Hepatocyte (in vitro differentiated cells): ENCODE measurements at regions not wholly inside any gene's neighbourhood (a gene's known extent, or its start where the extent isn't known, plus 50 kb on each side); places are given as distances from the start of the nearest gene placed in this dataset.

ENCODE experiments used
- DNase-seq: peaks from one replicate; pipeline ENCODE4 v3.0.0-alpha.2; 2016; ENCODE audit warnings: low spot score
- H2AFZ ChIP-seq: fragments of 200-600 bp; sonication (generic); 2 replicates; pipeline ENCODE4 v1.6.0; 2016; ENCODE audit warnings: antibody characterized with exemption, mild to moderate bottlenecking
- H3K27ac ChIP-seq: fragments of 200-600 bp; sonication (generic); 2 replicates; pipeline ENCODE4 v1.5.1; 2016; ENCODE audit warnings: mild to moderate bottlenecking
- H3K27me3 ChIP-seq: fragments of 200-600 bp; sonication (generic); 2 replicates; pipeline ENCODE4 v1.6.1; 2016
- H3K36me3 ChIP-seq: fragments of 200-600 bp; sonication (generic); replicated peaks from 2 replicates; pipeline ENCODE4 v1.5.1; 2016; ENCODE audit warnings: low read depth; ENCODE audit not compliant: insufficient read depth
- H3K4me1 ChIP-seq: fragments of 200-600 bp; sonication (generic); 2 replicates; pipeline ENCODE4 v1.5.1; 2016; ENCODE audit warnings: mild to moderate bottlenecking, moderate library complexity; ENCODE audit not compliant: insufficient read depth
- H3K4me2 ChIP-seq: fragments of 200-600 bp; sonication (generic); 2 replicates; pipeline ENCODE4 v1.6.0; 2016
- H3K4me3 ChIP-seq: fragments of 200-600 bp; sonication (generic); 2 replicates; pipeline ENCODE4 v1.5.1; 2016; ENCODE audit warnings: mild to moderate bottlenecking
- H3K79me2 ChIP-seq: fragments of 200-600 bp; sonication (generic); 2 replicates; pipeline ENCODE4 v1.6.0; 2017; ENCODE audit warnings: mild to moderate bottlenecking
- H3K9me2 ChIP-seq: fragments of 200-600 bp; sonication (generic); replicated peaks from 2 replicates; pipeline ENCODE4 v1.6.0; 2017; ENCODE audit warnings: mild to moderate bottlenecking; ENCODE audit not compliant: insufficient read depth
- H3K9me3 ChIP-seq: fragments of 200-600 bp; sonication (generic); 2 replicates; pipeline ENCODE4 v1.5.1; 2016; ENCODE audit warnings: low read depth, mild to moderate bottlenecking
- H4K20me1 ChIP-seq: fragments of 200-600 bp; sonication (generic); 2 replicates; pipeline ENCODE4 v1.6.0; 2016; ENCODE audit warnings: mild to moderate bottlenecking; ENCODE audit not compliant: insufficient read depth, poor library complexity, severe bottlenecking
- EZH2 ChIP-seq: fragments of 200-600 bp; sonication (generic); IDR thresholded peaks from 2 replicates; pipeline ENCODE4 v1.6.1; 2016; ENCODE audit warnings: antibody characterized with exemption, mild to moderate bottlenecking, borderline replicate concordance
- EZH2phosphoT487 ChIP-seq: fragments of 200-600 bp; sonication (generic); IDR thresholded peaks from one replicate; pipeline ENCODE4 v1.6.1; 2018; ENCODE audit warnings: antibody characterized with exemption, mild to moderate bottlenecking, low read depth, moderate library complexity; ENCODE audit not compliant: unreplicated experiment, severe bottlenecking
- WGBS: methylation state at CpG from one replicate; pipeline ENCODE4 v1.1.6; 2016; ENCODE audit warnings: low lambda C conversion rate; ENCODE audit errors: missing lambda C conversion rate; 5-methylcytosine and 5-hydroxymethylcytosine counted together
- TF ChIP-seq, protein P1 (sequence below): fragments of 200-600 bp; sonication (generic); IDR thresholded peaks from 2 replicates; pipeline ENCODE4 v1.5.1; 2016; ENCODE audit warnings: antibody characterized with exemption, mild to moderate bottlenecking; ENCODE audit not compliant: poor library complexity

DNA sequence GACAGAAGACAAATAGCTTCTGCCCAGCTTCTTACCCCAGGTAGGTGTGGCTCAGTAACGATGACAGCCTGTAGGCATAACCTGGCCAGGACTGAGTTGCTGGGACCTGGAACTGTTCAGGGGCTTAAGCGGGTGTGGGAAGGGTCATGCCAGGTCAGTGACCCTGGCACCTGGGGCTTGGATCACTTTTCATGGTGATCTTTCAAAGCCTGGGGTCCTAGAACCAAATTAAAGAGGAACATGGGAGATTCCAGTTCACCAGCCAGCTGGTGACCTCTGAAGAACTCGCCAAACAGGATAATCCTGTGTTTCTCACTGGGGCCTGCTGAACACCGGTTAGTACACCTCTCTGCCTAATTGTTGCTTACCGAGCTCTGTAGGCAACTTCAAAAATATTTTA, 102.6 kb upstream of the LMNTD1 start:
- H3K27ac ChIP-seq, result no peak overlapping the region
- H4K20me1 ChIP-seq, result no peaks in the 10 kb centered on the region
- TF ChIP-seq EZH2 (no peak), EZH2phosphoT487 (no peak)
- TF ChIP-seq, protein P1, sequence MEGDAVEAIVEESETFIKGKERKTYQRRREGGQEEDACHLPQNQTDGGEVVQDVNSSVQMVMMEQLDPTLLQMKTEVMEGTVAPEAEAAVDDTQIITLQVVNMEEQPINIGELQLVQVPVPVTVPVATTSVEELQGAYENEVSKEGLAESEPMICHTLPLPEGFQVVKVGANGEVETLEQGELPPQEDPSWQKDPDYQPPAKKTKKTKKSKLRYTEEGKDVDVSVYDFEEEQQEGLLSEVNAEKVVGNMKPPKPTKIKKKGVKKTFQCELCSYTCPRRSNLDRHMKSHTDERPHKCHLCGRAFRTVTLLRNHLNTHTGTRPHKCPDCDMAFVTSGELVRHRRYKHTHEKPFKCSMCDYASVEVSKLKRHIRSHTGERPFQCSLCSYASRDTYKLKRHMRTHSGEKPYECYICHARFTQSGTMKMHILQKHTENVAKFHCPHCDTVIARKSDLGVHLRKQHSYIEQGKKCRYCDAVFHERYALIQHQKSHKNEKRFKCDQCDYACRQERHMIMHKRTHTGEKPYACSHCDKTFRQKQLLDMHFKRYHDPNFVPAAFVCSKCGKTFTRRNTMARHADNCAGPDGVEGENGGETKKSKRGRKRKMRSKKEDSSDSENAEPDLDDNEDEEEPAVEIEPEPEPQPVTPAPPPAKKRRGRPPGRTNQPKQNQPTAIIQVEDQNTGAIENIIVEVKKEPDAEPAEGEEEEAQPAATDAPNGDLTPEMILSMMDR, result no peak
- peak; percentile 8 for DNase-seq
- H3K36me3 ChIP-seq, result no peaks in the 10 kb centered on the region
- H2AFZ ChIP-seq, result no peak overlapping the region
- no peaks in the 10 kb centered on the region for H3K9me3 ChIP-seq
- H3K79me2 ChIP-seq, result no peaks in the 10 kb centered on the region
- no peaks in the 10 kb centered on the region for H3K9me2 ChIP-seq
- no peaks in the 10 kb centered on the region for H3K27me3 ChIP-seq
- H3K4me3 ChIP-seq, result no peak overlapping the region
- H3K4me2 ChIP-seq, result no peak overlapping the region
- H3K4me1 ChIP-seq, result no peaks in the 10 kb centered on the region
- 79% methylated on average over 5 of the region's 5 CpGs for WGBS

DNA sequence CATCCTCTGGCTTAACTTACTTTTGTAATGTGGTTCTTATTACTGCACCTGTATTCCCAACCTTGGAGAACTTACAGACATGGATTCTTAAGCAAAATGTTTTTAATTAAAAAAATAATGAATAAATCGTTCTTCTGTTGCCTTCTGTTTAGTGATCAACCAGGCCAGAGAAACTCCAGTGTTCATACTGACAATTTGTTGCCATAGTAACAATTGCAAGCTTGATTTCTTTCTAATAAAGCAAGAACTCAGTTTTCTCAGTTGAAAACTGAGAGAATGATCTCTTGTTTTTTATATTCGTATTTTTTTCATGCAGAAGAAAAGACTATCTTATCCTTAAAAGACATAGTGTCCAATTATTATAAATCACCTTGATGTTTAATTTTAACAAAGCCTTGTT, 106.5 kb upstream of the LMNTD1 start:
- Histone ChIP-seq H3K9me2 (no peaks in the 10 kb centered on the region), H2AFZ (no peak overlapping the region), H3K27me3 (no peaks in the 10 kb centered on the region), H4K20me1 (no peaks in the 10 kb centered on the region), H3K36me3 (no peaks in the 10 kb centered on the region), H3K4me3 (no peak overlapping the region), H3K4me2 (no peak overlapping the region), H3K79me2 (no peaks in the 10 kb centered on the region), H3K9me3 (no peaks in the 10 kb centered on the region), H3K27ac (no peak overlapping the region), H3K4me1 (no peaks in the 10 kb centered on the region)
- WGBS, result 89% methylated on average over 2 of the region's 2 CpGs
- TF ChIP-seq, protein P1, result no peak
- TF ChIP-seq EZH2, result no peak
- no peak for TF ChIP-seq EZH2phosphoT487
- no peak for DNase-seq

DNA sequence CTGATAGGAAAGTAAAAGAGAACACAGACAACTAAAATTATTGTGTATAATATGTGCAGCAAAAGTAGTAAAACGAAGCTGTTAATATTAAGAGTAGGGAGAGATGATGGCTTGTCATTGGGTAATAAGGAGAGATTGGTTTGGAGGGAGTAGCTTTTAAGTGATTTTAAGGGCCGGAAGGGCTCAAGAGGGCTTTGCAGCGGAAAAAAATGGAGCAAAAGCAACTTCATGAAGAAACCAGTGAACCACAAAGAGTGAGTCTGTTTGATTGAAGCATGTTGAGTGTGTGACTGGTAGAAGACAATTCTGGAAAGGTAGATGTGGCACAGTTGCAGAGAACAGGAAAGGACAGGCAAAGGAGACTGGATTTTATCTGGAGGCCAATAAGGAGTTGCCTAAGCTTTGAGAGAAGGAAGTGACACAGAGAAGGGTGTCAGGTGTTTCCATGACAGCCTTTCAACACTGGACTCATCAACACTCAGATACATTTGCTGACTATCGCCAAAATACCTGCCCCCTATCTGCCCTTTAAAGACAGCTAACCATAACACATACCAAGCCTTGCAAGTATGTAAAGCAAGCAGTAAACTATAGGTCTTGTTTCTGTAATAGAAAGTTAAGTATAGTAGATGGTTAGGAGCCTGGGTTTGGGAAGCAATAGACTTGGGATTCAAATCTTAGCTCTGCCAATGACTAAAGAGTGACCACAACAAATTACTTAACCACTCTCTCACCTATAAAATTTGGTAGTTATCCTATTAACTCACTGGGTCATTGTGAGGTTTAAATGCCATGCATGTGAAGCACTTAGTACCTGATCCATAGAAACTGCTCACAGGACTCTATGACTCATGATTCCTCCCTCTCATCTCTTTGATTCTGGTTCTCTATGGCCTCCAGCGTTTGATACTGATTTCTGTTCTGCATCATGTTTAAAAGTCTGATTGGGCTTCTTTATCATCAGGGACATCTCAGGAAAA, 117.3 kb upstream of the LMNTD1 start:
- Histone ChIP-seq H3K4me2 (no peak overlapping the region), H3K9me2 (no peaks in the 10 kb centered on the region), H3K9me3 (no peaks in the 10 kb centered on the region), H3K79me2 (no peaks in the 10 kb centered on the region), H3K27ac (no peak overlapping the region), H3K4me1 (no peaks in the 10 kb centered on the region), H3K4me3 (no peak overlapping the region), H2AFZ (no peak overlapping the region), H3K27me3 (no peaks in the 10 kb centered on the region), H4K20me1 (no peaks in the 10 kb centered on the region), H3K36me3 (no peaks in the 10 kb centered on the region)
- WGBS, result 88% methylated on average over 5 of the region's 5 CpGs
- DNase-seq, result no peak
- no peak for TF ChIP-seq EZH2phosphoT487

DNA sequence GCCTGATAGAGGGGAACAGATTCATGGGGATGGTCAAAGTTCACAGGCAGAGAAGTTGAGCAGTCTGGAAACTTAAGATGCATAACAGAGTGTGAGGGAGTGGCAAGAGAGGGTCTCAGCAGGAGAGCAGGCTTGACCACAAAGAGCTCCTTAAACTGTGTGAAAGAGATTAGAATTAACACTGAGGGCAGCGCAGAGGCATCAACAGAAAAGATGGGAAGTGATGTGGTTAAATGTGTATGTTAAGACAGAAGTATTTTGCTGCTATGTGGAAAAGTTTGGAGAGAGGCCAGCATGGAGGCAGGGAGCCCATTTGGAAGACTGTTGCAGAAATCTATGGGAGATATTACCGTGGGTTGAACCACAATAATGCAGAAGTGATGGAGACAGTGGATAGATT, 122.7 kb upstream of the LMNTD1 start:
- Histone ChIP-seq H4K20me1 (no peaks in the 10 kb centered on the region), H3K9me2 (no peaks in the 10 kb centered on the region), H3K79me2 (no peaks in the 10 kb centered on the region), H3K4me1 (no peaks in the 10 kb centered on the region), H3K4me3 (no peak overlapping the region), H3K4me2 (no peak overlapping the region), H3K27ac (no peak overlapping the region), H2AFZ (no peak overlapping the region), H3K9me3 (no peaks in the 10 kb centered on the region), H3K36me3 (no peaks in the 10 kb centered on the region), H3K27me3 (no peaks in the 10 kb centered on the region)
- WGBS, result 73% methylated on average over 2 of the region's 2 CpGs
- no peak for DNase-seq
- TF ChIP-seq, protein P1, result no peak
- TF ChIP-seq EZH2 (no peak), EZH2phosphoT487 (no peak)
